GM23338 (cell line): ENCODE measurements at regions not wholly inside any gene's neighbourhood (a gene's known extent, or its start where the extent isn't known, plus 50 kb on each side); places are given as distances from the start of the nearest gene placed in this dataset.

ENCODE experiments used
- CREB1 ChIP-seq: fragments of 250-450 bp; sonication (Bioruptor Pico); IDR thresholded peaks from 2 replicates; pipeline ENCODE4 v1.5.0; 2020; ENCODE audit warnings: low read depth, mild to moderate bottlenecking, moderate library complexity
- EZH2 ChIP-seq: fragments of 200-600 bp; sonication (generic); IDR thresholded peaks from one replicate; pipeline ENCODE4 v1.8.0; 2017; ENCODE audit warnings: antibody characterized with exemption, mild to moderate bottlenecking, low read depth; ENCODE audit not compliant: unreplicated experiment
- EZH2phosphoT487 ChIP-seq: fragments of 200-600 bp; sonication (generic); IDR thresholded peaks from one replicate; pipeline ENCODE4 v1.8.1; 2018; ENCODE audit warnings: antibody characterized with exemption; ENCODE audit not compliant: unreplicated experiment
- JUNB ChIP-seq: IDR thresholded peaks from one replicate; pipeline ENCODE4 v1.6.1; 2016; ENCODE audit warnings: antibody characterized with exemption; ENCODE audit not compliant: unreplicated experiment
- POLR2AphosphoS5 ChIP-seq: IDR thresholded peaks from 2 replicates; pipeline ENCODE4 v1.6.1; 2016; ENCODE audit warnings: antibody characterized with exemption, low read depth
- TF ChIP-seq, protein P1 (sequence below), 2 experiments: fragments of 200-600 bp in 1 of 2; sonication (generic) in 1 of 2; conservative IDR thresholded peaks; 2 replicates each; pipeline versions ENCODE4 v1.5.1 to v1.6.1; 2016 to 2017; ENCODE audit warnings: antibody characterized with exemption in 2 of 2, low read depth in 2 of 2, mild to moderate bottlenecking in 2 of 2, moderate library complexity in 1 of 2
- TF ChIP-seq, protein P2 (sequence below): IDR thresholded peaks from one replicate; pipeline ENCODE4 v1.6.1; 2018; ENCODE audit warnings: antibody characterized with exemption; ENCODE audit not compliant: unreplicated experiment
- TF ChIP-seq, protein P3 (sequence below): IDR thresholded peaks from 2 replicates; pipeline ENCODE4 v1.6.1; 2016; ENCODE audit warnings: antibody characterized with exemption

DNA sequence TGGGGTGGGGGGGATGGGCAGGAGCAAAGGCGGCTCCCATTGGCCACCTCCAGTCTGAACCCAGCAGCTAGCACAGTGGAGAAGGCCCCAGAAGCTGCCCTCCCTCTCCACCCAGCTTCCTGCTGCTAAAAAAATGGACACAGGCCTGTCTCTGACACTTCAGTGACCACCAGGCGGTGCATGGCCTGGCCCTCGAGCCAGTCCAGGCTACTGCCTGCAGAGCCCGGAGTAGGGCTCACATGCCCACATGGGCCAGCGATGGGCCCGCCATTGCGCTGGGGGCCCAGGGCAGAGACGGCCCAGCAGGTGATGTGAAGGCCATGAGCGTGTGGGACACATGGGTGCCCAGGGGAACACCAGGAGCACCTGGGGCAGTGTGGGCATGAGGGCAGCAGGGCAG, 52.1 kb upstream of the NOTCH1 start:
- TF ChIP-seq, protein P1, sequence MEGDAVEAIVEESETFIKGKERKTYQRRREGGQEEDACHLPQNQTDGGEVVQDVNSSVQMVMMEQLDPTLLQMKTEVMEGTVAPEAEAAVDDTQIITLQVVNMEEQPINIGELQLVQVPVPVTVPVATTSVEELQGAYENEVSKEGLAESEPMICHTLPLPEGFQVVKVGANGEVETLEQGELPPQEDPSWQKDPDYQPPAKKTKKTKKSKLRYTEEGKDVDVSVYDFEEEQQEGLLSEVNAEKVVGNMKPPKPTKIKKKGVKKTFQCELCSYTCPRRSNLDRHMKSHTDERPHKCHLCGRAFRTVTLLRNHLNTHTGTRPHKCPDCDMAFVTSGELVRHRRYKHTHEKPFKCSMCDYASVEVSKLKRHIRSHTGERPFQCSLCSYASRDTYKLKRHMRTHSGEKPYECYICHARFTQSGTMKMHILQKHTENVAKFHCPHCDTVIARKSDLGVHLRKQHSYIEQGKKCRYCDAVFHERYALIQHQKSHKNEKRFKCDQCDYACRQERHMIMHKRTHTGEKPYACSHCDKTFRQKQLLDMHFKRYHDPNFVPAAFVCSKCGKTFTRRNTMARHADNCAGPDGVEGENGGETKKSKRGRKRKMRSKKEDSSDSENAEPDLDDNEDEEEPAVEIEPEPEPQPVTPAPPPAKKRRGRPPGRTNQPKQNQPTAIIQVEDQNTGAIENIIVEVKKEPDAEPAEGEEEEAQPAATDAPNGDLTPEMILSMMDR (conservative IDR thresholded peaks at IDR 0.05; ENCODE audit: low read depth in 2 of 2) = no peak
- TF ChIP-seq, protein P2, sequence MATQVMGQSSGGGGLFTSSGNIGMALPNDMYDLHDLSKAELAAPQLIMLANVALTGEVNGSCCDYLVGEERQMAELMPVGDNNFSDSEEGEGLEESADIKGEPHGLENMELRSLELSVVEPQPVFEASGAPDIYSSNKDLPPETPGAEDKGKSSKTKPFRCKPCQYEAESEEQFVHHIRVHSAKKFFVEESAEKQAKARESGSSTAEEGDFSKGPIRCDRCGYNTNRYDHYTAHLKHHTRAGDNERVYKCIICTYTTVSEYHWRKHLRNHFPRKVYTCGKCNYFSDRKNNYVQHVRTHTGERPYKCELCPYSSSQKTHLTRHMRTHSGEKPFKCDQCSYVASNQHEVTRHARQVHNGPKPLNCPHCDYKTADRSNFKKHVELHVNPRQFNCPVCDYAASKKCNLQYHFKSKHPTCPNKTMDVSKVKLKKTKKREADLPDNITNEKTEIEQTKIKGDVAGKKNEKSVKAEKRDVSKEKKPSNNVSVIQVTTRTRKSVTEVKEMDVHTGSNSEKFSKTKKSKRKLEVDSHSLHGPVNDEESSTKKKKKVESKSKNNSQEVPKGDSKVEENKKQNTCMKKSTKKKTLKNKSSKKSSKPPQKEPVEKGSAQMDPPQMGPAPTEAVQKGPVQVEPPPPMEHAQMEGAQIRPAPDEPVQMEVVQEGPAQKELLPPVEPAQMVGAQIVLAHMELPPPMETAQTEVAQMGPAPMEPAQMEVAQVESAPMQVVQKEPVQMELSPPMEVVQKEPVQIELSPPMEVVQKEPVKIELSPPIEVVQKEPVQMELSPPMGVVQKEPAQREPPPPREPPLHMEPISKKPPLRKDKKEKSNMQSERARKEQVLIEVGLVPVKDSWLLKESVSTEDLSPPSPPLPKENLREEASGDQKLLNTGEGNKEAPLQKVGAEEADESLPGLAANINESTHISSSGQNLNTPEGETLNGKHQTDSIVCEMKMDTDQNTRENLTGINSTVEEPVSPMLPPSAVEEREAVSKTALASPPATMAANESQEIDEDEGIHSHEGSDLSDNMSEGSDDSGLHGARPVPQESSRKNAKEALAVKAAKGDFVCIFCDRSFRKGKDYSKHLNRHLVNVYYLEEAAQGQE = no peak
- no peak for TF ChIP-seq EZH2phosphoT487
- no peak for TF ChIP-seq POLR2AphosphoS5
- TF ChIP-seq EZH2 = no peak
- TF ChIP-seq CREB1 (CRISPR knock-in tag) = no peak
- TF ChIP-seq JUNB = no peak
- TF ChIP-seq, protein P3, sequence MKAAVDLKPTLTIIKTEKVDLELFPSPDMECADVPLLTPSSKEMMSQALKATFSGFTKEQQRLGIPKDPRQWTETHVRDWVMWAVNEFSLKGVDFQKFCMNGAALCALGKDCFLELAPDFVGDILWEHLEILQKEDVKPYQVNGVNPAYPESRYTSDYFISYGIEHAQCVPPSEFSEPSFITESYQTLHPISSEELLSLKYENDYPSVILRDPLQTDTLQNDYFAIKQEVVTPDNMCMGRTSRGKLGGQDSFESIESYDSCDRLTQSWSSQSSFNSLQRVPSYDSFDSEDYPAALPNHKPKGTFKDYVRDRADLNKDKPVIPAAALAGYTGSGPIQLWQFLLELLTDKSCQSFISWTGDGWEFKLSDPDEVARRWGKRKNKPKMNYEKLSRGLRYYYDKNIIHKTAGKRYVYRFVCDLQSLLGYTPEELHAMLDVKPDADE = no peak
